ENCODE measurements at regions not wholly inside any gene's neighbourhood (a gene's known extent, or its start where the extent isn't known, plus 50 kb on each side); places are given as distances from the start of the nearest gene placed in this dataset.
A peak's percentile ranks its signal among the peaks of the same experiment; 100 is the strongest.

DNA sequence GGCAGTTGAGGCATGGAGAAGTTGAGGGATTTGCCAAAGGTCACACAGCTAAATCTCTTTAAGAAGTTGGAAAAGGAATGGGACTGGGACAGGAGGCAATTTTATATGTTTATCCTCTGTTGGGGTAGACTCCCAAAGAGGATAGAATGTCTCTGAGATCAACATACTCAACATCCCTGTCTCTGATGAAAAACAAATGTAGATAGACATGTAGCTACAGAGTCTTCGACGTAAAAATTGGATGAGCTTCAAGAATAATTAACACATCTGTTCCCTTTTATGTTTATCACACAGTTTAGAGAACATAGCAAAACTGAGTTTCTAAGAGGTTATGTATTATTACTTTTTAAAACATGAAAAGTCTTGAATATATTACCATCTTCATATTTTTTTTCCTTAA, 204.6 kb upstream of the CD180 start:
- no peak for DNase-seq

DNA sequence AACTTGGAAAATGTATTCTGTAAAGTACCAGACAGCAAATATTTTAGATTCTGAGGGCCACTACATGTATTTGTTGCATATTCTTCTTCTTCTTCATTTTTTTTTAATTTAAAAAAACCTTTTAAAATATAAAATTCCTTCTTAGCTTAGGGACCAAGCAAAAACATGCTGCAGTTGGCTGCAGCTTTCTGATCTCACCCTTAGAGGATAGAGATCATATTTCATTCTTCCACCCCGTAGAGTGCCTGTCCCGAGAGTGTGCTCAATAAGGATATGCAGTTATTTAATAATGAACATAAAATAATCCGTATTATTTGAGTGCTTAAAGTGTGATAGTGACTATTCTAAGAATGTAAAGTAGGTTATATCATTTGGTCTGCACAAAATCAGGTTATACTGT, 204.2 kb upstream of the CD180 start:
- DNase-seq, result no peak

DNA sequence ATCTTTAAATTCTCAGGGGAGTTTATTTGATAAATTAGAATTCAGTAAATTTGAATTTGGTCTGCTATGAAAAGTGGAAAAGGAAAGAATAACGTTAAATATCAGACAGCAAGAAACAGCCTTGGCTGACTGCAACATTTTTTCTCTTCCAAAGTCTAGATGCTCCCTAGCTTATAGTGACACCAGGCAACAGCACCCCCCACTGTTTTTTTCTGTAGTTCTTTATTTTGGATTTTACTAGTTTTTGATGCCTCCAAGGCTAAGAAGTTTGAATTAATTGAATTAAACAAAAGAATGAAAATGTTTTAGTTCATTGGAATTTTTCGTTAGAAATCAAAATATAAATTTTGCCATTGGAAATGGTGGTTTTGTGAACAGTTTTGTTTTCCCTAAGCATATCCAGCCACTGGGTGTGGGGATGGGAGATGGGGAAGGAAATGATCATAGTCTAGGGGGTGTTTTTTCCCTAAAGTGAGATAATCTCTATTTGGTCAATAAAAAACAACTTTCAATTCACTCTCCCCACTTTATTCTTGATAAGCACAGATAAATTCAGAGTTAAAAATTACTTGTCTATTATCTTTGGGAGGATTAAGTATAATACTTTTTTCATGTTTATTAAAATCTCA, 199.3 kb upstream of the CD180 start:
- no peak for DNase-seq

DNA sequence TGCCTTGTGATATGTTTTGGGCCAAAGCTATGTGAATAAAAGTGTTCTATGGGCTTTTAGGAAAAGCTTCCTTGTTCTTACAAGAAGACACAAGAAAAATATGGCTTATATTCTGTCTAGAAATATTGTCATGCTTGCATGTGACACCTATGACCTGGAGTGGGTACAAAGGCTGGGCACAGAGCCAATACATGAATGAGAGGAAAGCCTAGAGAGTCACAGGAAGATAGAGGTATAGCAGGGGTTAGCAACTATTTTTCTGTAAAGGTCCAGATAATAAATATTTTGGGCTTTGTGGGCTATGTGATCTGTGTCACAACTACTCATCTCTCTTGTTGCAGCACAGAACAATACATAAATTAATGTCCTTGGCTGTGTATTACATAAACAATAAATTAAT, 196.6 kb upstream of the CD180 start:
- DNase-seq, result no peak

DNA sequence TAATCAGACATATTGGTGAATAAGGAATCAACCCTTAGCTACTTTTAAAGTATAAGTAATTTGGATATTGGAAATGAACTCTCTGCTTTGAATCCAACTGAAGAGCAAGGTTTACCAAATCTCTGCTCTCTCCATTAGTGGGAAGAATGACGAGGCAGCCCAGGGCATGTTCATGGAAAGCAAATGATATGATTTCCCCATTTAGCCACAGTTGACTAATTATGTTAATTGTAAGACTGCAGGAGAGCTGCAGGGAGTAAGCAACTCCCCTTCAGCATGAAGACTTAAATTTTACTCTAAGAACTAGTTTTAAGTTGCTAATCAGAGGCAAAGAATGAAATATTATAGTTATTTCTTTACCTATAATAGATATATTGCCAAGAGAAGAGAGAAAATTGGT, 194.3 kb upstream of the CD180 start:
- DNase-seq, result no peak

DNA sequence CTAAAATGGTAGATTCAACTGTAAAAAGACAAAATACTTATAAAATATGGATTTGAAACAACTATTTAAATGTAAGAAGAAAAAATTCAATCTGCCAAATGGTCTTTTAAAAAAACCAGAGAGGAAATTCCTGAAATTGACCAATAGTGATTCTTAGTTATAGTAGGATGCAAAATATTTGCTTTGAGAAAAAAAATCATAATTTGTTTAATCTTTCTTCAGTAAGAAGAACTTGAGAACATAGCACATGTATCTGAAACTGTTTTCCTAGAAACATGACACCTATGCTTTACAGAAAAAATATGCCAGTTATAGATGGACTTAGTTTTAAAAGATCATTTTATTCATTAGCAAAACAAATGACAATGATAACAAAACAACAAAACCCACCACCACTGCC, 186.9 kb upstream of the CD180 start:
- DNase-seq, result no peak

DNA sequence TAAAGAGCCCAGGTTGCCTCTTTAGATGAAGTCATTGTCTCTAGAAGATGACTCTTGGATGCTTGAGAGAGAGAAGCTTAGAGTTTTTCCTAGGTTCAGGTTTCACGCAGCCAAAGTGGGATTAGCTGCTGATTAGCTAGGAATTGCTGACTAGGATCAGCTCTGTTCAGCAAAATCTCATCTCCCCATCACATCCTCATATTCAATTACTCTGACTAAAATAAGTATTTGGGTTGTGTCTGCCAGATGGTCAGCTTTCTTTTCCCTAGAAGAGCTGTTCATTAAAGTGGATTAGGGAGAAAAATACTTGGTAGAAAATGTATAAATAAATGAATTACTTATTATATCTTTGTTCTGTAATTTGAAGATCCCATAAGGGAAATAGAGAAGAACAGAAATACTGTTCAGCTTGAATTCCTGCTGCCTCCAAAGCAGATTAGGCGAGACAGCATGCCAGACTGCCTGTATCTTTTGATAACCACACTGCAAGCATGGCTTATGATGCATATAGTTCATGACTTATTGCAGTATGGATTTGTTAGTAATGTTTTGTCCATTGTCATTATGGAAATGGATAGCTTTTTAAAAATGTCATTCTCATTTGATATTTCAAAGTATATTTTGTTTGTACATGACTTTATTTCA, 184.8 kb upstream of the CD180 start:
- no peak for DNase-seq

DNA sequence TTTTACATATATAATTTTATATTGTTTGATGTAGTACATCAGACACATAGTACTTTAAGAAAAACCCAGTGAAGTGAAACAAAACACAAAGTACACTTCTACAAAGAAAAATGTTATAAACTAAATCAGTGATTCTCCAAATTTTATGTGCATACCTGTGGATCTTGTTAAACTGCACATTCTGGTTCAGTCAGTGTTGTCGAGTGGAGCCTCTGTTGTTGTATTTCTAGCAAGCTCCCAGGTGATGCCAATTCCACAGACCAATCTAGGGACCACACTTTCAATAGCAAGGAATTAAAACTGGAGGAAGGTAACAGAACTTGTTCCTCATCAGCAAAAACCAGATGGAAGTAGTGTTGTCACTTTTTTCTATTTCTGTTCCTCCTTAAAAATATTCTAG, 183.8 kb upstream of the CD180 start:
- no peak for DNase-seq

DNA sequence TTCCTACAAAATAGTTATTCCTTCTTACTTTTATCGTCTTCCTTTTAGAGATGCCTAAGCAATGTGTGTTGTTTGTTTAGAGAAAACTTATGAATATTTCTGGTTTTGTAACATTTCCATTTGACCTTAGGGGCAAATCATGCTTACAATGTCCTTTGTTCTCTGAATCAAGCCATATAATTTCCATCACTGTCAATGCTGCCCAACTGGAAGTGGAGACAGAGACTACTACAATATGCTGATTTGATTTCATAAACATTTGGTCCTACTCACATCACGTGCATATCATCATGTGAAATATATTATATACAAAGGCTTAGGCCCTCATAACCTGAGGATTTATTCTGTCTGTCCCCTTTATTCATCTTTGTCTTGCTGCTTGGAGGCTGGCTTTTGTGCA, 183.2 kb upstream of the CD180 start:
- DNase-seq, result no peak

DNA sequence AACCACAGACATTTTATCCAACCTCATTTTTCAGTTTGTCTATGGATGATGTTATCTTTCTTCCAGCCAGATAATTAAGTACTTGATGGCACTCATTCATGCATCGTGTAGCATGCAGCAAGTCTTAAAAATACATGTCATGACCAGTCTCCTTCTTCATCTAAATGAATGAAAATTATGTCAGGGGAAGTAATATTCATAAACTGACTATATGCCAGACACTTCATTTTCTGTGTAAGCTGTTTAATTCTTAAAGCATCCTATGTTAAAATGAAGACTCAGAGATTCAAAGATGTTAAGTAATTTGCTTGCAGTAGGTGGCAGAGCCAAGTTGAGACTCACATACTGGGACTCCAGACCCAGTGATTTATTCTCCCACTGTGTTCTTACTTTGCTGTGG, 181.7 kb upstream of the CD180 start:
- DNase-seq, result no peak

DNA sequence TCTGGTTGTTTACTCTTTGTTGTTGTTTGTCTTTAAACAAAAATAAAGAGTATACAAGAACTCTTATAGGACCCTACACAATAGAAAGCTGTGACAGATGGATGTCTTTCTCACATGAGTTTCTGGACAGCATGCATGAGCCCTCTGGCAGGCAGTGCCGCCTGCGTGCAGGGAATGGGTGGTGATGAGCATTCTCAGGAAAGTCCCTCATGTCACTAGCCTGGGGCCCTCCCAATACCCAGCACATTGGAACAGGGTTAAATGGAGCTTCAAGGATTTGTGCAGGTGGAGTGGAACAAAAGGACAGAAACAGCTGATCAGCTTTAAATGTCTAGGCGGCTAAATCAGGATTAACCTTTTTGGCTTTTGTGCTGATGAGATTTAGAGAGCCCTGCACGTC, 181.0 kb upstream of the CD180 start:
- DNase-seq, result no peak

DNA sequence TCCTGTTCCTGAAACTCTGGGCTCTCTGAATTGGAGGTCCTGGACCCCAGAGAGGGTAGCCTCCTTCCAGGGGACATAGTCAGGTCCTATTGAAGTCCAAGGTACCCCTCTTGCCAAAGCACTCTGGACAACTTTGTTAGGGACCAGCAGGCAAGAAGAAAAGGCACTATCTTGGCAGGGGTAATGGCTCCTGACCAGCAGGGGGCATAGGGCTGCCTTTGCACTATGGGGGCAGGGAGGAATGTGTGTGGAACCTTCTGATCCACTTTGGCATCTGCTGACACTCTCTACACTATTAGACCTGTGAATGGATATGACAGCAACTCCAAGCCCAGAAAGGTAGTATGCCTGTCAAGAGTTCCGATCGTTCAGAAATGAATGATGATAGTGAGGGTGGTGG, 179.0 kb upstream of the CD180 start:
- no peak for DNase-seq

DNA sequence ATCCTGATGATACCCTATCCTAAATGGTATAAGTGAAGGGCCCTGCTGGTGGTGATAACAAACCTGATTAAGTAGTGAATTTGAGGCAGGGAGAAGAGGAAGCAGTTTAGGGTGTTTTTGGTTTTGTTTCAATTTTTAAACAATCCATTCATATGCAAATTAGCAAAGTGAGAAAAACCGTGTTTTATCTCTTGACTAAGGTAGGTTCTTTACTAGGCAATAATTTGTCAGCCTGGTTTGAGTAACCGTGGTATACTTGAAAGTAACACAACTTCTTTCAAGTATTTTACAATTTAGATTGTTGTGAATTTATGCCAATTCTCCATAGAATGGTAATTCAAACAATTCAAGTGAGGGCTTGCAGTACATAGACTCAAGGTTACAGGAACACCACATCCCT, 177.8 kb upstream of the CD180 start:
- DNase-seq, result no peak

DNA sequence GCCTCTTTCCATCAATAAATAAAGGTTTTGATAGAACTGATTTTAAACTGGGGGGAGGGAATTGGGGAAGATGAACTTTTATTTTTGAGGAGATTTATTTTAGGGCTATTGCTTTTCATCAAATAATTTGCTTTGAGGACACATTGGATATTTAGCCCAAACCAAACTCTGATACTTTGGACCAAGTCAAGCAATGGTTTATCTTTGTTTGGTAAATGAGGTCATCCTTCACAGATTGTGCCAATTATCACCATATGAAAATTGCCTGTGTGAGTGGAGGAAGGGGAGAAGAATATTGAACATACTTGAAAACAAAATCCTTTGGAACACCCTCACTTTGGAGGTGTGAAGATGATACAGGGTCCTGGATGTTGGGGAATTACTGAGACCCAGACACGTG, 176.9 kb upstream of the CD180 start:
- DNase-seq, result no peak

DNA sequence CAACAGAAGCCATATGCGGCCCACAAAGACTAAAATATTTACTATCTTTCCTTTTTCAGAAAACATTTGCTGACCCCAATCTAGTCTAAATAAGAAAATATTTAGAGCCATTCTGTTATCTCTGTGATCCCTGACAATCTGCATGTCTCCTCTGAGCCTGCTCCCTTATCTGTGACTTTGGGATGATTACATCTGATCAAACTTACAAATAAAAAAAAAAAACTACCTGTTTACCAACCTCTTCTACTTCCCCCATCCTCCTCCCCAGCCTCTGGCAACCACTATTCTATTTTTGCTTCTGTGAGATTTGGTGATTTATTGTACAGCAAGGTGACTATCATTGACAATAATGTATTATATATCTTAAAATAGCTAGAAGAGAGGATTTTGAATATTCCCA, 176.3 kb upstream of the CD180 start:
- DNase-seq, result no peak

DNA sequence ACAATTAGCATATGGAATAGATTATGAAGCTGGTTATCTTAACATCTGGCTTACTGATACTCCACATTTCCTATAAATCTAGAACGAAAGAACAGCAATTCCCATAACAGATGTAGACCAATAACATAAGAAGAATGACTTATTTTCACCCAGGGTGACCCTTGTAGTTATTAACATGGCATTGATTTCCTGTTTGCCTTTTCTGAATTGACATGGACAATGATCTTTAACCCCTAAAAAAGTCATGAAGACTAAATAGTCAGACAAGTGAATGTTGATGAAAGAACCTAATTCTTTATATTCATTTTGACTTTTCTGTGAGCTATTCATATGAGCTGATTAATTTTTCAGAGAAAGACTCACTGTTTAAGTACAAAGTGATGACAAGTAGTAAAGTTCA, 175.3 kb upstream of the CD180 start:
- no peak for DNase-seq

DNA sequence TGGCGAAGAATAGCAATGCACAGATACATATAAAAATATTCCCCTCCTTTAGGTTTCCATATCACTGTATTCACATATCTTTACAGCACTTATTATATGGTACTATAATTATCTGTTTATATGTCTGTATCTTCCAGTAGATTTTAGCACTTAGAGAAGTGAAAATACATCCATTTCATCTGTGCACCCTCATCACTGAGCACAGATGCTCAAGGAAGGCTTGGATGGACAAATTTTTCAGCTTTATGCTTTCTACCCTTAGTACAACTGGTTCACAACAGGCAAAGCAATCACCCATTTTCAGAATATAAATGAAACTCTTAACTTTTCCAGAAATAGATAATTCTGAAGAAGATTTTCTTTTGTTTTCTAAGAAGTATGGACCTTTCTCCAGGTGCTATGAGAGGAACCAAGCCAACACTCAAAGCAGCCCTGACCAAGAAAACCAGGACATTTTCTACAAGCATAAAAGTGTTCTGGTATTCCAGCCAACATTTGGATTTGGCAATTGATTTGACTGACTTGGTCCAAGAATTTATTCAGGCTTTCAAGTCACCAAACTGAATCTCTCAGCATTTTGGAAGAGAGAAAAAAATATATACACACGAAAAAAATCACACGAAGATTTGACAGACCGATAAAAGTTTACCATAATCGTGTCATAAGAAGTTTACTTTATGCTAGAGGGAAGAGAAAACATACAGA, 170.2 kb upstream of the CD180 start:
- DNase-seq, result no peak

DNA sequence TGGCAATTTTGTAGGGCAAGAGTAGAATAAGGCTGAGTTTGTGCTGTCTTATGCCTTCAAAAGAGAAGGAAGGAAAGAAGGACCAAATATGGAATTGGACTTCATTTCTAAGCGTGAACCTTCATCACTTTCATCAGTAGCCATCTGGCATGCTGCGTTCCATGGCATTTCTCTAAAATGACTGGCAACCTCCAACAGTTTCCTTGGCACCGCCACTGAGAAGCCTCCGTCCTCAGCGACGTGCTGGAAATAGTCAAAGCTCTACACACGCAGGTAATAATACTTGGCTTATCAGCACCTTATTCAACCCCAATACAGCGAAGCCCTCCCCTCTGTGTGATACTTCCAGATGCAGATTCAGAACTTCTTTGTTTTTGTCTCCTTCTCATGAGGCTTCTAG, 169.7 kb upstream of the CD180 start:
- no peak for DNase-seq

DNA sequence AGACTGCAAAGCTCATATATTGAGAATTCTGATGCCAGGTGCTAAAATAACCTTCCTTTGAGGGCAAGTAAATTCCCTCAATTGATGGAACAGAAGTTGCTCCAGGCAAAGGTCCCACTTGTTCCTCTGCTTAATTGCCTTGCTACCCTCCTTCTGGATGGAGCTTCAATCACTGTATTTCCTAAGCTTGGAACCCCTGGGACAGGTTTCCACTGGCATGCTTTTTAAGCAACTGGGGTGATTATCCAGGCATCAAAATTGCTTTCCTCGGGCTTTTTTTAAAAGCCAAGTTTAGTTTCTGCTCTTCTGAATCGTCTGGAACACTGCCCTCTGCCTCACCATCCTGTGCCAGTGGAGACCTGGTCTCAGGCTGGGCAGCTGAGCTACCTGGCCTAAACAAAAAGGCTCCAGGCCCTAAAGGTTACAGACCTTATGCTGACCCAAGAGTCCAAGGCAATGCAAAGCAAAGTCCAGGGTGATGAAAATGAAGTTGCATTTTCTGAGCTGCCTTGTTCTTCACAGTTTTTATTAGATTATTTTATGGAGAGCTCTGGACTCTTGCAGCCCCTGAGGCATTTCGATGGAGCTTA, 167.9 kb upstream of the CD180 start:
- DNase-seq, result no peak

DNA sequence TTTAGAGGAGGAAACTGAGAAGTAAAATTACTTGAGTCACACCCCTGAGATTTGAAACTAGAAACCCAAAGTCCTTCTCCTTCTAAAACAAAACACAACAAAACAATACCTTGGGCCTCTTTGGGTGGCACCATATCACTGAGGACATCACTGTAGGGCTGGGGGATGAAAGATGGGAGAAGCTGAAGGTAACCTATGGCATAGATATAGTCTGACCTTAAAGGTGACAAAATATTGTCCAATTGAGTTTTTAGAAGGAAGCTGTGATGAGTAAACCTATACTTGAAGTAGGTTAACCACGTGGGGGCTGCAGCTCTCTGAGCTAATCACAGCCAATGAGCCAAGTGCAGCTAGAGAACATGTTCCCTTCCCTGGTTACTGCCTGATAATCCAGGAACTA, 167.4 kb upstream of the CD180 start:
- no peak for DNase-seq

DNA sequence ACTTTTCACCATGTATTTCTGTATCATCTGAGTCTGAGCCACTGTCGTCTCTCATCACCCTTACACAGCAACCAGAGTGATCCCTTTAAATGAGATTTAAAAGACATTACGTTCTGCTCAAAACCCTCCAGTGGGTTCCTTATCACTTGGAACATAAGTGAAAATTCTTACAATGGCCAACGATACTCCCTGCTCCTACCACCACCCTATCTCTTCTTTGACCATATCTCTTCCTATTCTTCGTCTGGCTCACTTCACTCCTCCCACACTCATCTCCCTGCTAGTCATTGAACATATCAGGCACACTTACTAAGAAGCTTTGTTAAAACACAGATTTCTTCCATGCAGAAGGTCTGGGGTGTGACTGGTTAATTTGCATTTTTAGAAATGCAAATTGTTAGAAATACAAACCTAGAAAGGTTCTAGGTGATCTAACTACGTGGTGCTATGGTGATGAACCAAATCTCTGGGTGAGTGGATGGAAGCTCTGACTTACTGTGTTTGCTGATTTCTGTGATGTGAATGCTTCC, 166.6 kb upstream of the CD180 start:
- DNase-seq, result no peak

DNA sequence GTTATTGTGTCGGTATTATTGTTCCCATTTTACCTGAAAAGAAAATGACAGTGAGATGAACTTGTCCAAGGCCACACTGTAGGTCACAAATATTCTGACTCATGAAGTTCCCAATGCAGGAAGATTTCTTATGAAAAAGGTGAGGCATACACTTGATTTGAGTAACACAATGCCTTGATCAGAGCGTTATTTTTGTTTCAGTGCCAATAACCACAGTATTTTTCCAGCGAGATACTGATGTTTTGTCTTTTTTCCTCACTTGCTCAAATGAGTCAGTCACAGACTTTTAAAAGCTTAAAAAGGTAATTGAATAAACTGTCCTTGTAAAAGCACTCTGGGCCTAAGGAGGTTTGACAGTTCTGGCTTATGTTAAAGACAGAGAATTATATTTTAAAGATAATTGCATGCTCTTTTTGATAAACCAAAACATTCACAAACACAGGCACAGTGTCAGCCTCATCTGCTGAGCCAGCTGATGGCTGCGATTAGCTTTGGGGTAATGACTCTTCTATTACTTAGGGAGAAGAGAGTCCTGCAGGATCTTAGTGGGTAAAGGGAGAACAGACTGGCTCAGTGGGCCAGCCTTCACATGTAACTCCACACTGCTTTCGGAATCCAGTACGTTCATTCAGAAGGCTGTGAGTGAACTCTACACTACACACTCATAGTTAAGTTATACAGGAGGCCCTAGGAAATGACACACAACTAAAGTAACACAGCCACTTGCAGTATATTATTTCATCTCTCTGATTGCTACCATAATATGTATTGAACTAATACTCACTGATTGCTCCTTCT, 165.5 kb upstream of the CD180 start:
- peak; percentile 7 for DNase-seq

DNA sequence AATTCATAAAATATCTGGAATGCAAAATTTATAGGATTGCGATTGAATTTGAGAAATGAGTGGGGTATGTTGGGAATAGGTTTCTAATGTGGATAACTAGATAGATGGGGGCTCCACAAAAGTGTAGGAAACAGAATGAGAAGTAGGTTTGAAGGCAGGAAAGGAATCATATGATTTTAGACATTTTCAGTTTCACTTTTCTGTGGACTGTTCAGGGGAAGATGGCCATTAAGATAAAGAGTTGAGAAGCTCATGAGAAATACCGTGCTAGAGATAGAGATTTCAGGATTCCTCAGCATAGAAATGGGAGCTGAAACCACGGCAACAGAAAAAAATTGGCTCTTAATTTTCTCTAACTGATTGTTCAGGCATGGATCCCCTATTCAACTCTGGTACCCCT, 163.4 kb upstream of the CD180 start:
- DNase-seq, result no peak
